Sigmoid colon (tissue), 4 donors: ENCODE measurements at regions not wholly inside any gene's neighbourhood (a gene's known extent, or its start where the extent isn't known, plus 50 kb on each side); places are given as distances from the start of the nearest gene placed in this dataset.

Experiments
- POLR2A ChIP-seq, 2 donors: fragments of 450-650 bp; IDR thresholded peaks; one replicate each; pipeline ENCODE4 v1.6.1; 2016; ENCODE audit warnings: antibody characterized with exemption in 2 of 2, mild to moderate bottlenecking in 2 of 2, moderate library complexity in 2 of 2
- POLR2AphosphoS5 ChIP-seq, 4 donors: sonication (generic); formaldehyde crosslinking; IDR thresholded peaks; one replicate each; pipeline ENCODE4 v1.6.1; 2017; ENCODE audit warnings: antibody characterized with exemption in 4 of 4
- TF ChIP-seq, protein P1 (sequence below), 4 experiments: fragments of 450-650 bp in 3 of 4; fragments of 200-600 bp in 1 of 4; IDR thresholded peaks; one replicate each; pipeline ENCODE4 v1.5.1; 2016 to 2019; ENCODE audit warnings: antibody characterized with exemption in 4 of 4, mild to moderate bottlenecking in 3 of 4, moderate library complexity in 2 of 4

DNA sequence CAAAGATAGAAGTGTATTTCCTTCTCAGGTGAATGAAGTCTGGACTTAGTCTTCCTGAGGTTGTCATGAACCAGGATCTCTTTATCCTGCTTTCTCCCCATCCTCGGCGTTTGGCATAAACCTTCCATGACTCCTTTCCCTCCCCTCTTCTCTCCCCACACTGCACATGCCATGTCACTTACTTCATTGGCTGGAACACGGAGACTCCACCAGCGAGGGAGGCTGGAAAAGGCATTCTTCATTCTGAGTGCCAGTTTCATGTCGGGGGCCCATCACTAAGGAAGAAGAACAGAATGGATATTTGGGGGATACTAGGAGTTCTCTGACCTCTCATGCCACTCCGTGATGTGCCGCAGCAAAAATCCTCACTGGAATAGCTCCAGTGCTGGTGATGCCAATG lies 105.6 kb downstream of the VCPKMT start:
- TF ChIP-seq, protein P1, sequence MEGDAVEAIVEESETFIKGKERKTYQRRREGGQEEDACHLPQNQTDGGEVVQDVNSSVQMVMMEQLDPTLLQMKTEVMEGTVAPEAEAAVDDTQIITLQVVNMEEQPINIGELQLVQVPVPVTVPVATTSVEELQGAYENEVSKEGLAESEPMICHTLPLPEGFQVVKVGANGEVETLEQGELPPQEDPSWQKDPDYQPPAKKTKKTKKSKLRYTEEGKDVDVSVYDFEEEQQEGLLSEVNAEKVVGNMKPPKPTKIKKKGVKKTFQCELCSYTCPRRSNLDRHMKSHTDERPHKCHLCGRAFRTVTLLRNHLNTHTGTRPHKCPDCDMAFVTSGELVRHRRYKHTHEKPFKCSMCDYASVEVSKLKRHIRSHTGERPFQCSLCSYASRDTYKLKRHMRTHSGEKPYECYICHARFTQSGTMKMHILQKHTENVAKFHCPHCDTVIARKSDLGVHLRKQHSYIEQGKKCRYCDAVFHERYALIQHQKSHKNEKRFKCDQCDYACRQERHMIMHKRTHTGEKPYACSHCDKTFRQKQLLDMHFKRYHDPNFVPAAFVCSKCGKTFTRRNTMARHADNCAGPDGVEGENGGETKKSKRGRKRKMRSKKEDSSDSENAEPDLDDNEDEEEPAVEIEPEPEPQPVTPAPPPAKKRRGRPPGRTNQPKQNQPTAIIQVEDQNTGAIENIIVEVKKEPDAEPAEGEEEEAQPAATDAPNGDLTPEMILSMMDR (IDR thresholded peaks at IDR 0.05) = no peak
- no peak for TF ChIP-seq POLR2AphosphoS5 (IDR thresholded peaks at IDR 0.05)
- no peak for TF ChIP-seq POLR2A (IDR thresholded peaks at IDR 0.05)
